ENCODE measurements at regions not wholly inside any gene's neighbourhood (a gene's known extent, or its start where the extent isn't known, plus 50 kb on each side); places are given as distances from the start of the nearest gene placed in this dataset.

DNA sequence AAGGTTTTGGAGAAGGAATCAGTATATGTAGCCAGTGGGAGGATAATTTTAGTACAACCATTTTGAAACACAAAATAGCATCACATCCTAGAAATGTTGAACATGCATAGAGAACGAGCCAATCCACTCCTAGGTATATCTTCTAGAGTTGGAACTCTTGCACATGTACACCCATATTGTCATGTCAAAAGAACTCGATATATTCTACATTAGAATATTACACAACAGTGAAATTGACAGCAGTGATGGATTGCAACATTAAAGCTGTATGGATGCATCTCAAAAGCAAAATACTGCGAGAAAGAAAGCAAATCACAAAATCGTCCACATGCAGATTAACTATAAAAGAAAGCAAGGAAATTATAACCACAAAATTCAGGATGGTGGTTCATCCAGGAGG lies 159.3 kb upstream of the NEBL start:
- peaks cover 8% of the 10 kb centered on the region for H3K9me3 Mint-ChIP-seq
- DNase-seq, result no peak
- no peaks in the 10 kb centered on the region for H3K27me3 Mint-ChIP-seq (ENCODE audit: insufficient read depth)
- H3K4me1 ChIP-seq (ENCODE audit: control insufficient read depth, insufficient read depth, low read length), result peaks cover 5% of the 10 kb centered on the region
- peaks cover 18% of the 10 kb centered on the region for H3K9me3 ChIP-seq (ENCODE audit: control insufficient read depth, low read length)
- no peak overlapping the region for H3K4me3 ChIP-seq (ENCODE audit: low read length)
- no peaks in the 10 kb centered on the region for H3K36me3 ChIP-seq (ENCODE audit: control insufficient read depth, insufficient read depth, low read length)
- H3K27ac Mint-ChIP-seq, result no peak overlapping the region
- no peaks in the 10 kb centered on the region for H3K27me3 ChIP-seq (ENCODE audit: control insufficient read depth, insufficient read depth, low read length, poor library complexity, severe bottlenecking)
- no peak overlapping the region for H3K4me3 Mint-ChIP-seq
- no peak overlapping the region for H3K27ac ChIP-seq (ENCODE audit: low read depth, low read length)
- TF ChIP-seq CTCF (conservative IDR thresholded peaks at IDR 0.05), result no peak
- peaks cover 14% of the 10 kb centered on the region for H3K4me1 Mint-ChIP-seq
- WGBS, 2 experiments (ENCODE audit: insufficient coverage in 1 of 2, insufficient read length in 1 of 2), result 94 to 100% methylated on average over 3 to 4 of the region's 4 CpGs
- H3K9ac ChIP-seq (ENCODE audit: extremely low read depth, low read length, poor library complexity, severe bottlenecking), result no peak overlapping the region
- H3K36me3 Mint-ChIP-seq (ENCODE audit: low read depth), result peaks cover 24% of the 10 kb centered on the region

GRCh38 chr10:21055339-21056135 lies 158.4 kb upstream of the NEBL start:
- no peak overlapping the region for H3K27ac Mint-ChIP-seq
- no peak overlapping the region for H3K4me3 Mint-ChIP-seq
- TF ChIP-seq CTCF (conservative IDR thresholded peaks at IDR 0.05), result no peak
- H3K4me3 ChIP-seq (ENCODE audit: low read length), result no peak overlapping the region
- peaks cover 5% of the 10 kb centered on the region for H3K4me1 ChIP-seq (ENCODE audit: control insufficient read depth, insufficient read depth, low read length)
- H3K9ac ChIP-seq (ENCODE audit: extremely low read depth, low read length, poor library complexity, severe bottlenecking), result no peak overlapping the region
- peaks cover 24% of the 10 kb centered on the region for H3K9me3 ChIP-seq (ENCODE audit: control insufficient read depth, low read length)
- no peaks in the 10 kb centered on the region for H3K36me3 ChIP-seq (ENCODE audit: control insufficient read depth, insufficient read depth, low read length)
- H3K36me3 Mint-ChIP-seq (ENCODE audit: low read depth), result peaks cover 32% of the 10 kb centered on the region
- H3K27me3 ChIP-seq (ENCODE audit: control insufficient read depth, insufficient read depth, low read length, poor library complexity, severe bottlenecking), result no peaks in the 10 kb centered on the region
- WGBS, 2 experiments (ENCODE audit: insufficient coverage in 1 of 2, insufficient read length in 1 of 2), result 84 to 92% methylated on average over 10 to 12 of the region's 12 CpGs
- H3K27ac ChIP-seq (ENCODE audit: low read depth, low read length), result no peak overlapping the region
- DNase-seq, result no peak
- no peaks in the 10 kb centered on the region for H3K27me3 Mint-ChIP-seq (ENCODE audit: insufficient read depth)
- H3K9me3 Mint-ChIP-seq, result peaks cover 15% of the 10 kb centered on the region
- H3K4me1 Mint-ChIP-seq, result peaks cover 14% of the 10 kb centered on the region

DNA sequence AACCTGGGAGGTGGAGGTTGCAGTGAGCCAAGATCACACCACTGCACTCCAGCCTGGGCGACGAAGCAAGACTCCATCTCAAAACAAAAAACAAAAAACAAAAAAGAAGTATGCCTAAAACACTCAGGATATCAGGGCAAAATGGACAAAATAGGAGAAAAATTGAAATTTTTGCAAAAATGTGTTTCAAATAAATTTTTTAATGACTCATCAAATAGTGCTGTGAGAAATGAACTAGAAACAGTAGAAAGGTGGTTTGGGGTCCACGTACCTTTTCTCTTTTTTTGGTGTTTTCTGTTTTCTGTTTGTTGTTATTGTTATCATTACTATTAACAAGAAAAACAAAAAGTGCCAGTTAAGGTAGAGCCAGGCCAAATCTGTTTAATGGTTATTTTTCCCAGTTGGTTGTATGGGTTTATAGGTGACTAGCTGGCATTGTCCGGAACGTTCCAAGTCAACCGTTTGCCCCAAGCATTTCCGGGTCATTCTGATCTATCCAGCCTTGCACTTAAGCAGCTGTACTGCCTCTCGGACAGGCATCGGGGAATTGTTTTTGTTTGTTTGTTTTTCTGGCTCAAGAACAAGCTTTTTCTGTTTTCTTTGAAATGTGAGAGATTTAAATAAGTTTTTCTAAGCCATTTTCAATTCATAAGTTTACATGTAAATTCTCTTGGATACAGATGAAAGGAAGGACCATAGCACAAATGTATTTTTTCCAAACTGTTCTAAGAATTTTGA lies 157.0 kb upstream of the NEBL start:
- WGBS, 2 experiments (ENCODE audit: insufficient coverage in 1 of 2, insufficient read length in 1 of 2), result 98 to 100% methylated on average over 4 to 9 of the region's 9 CpGs

More for the DNA sequence above, 157.0 kb upstream of the NEBL start:
- Mint-ChIP-seq H3K27ac (no peak overlapping the region), H3K4me3 (no peak overlapping the region), H3K27me3 (ENCODE audit: insufficient read depth) (no peaks in the 10 kb centered on the region), H3K4me1 (peaks cover 14% of the 10 kb centered on the region), H3K36me3 (ENCODE audit: low read depth) (peaks cover 33% of the 10 kb centered on the region), H3K9me3 (peaks cover 13% of the 10 kb centered on the region)
- TF ChIP-seq CTCF (conservative IDR thresholded peaks at IDR 0.05), result no peak
- Histone ChIP-seq H3K27ac (ENCODE audit: low read depth, low read length) (no peak overlapping the region), H3K4me3 (ENCODE audit: low read length) (no peak overlapping the region), H3K27me3 (ENCODE audit: control insufficient read depth, insufficient read depth, low read length, poor library complexity, severe bottlenecking) (no peaks in the 10 kb centered on the region), H3K9me3 (ENCODE audit: control insufficient read depth, low read length) (peaks cover 16% of the 10 kb centered on the region), H3K36me3 (ENCODE audit: control insufficient read depth, insufficient read depth, low read length) (no peaks in the 10 kb centered on the region), H3K4me1 (ENCODE audit: control insufficient read depth, insufficient read depth, low read length) (peaks cover 5% of the 10 kb centered on the region), H3K9ac (ENCODE audit: extremely low read depth, low read length, poor library complexity, severe bottlenecking) (no peak overlapping the region)
- DNase-seq, result no peak

Measured in endodermal cell (in vitro differentiated cells).